OCI-LY7 (cell line): ENCODE measurements at regions not wholly inside any gene's neighbourhood (a gene's known extent, or its start where the extent isn't known, plus 50 kb on each side); places are given as distances from the start of the nearest gene placed in this dataset.

Source experiments
- CTCF ChIP-seq: fragments of 200-600 bp; sonication (generic); conservative IDR thresholded peaks from 2 replicates; pipeline ENCODE4 v1.5.1; 2014; ENCODE audit warnings: mild to moderate bottlenecking, antibody characterized with exemption, low read length, moderate library complexity, mixed read lengths
- EZH2phosphoT487 ChIP-seq: fragments of 200-600 bp; sonication (generic); IDR thresholded peaks from 2 replicates; pipeline ENCODE4 v1.6.1; 2018; ENCODE audit warnings: low read depth, borderline replicate concordance, mild to moderate bottlenecking, mixed run types, antibody characterized with exemption, low read length, moderate library complexity, mixed read lengths

- TF ChIP-seq CTCF (0 out of 2 replicates have a peak, but pooled peaks have one; percentile 23), EZH2phosphoT487 (no peak)
These were observed 663.9 kb upstream of the LRRTM1 start for GRCh38 chr2:80968450-80968849.
